ENCODE measurements at regions not wholly inside any gene's neighbourhood (a gene's known extent, or its start where the extent isn't known, plus 50 kb on each side); places are given as distances from the start of the nearest gene placed in this dataset.

DNA sequence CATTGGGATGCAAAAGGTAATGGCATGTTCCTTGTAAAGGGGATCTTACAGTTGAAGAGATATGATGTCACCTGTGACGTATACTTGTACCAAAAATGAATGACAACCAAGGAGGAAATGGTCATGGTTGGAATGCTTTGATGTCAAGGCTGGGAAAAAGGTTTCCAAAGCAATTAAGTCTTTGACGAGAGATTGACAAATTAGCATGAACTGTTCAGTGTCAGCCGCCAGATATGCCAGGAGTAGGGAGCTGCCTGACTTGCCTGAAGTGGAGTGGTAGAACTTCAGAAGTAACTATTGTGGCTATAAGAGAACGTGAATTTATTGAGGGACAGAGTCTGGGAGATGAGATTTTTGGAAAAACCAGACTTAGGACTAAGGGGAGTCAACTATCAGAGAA, 88.1 kb downstream of the SEPTIN7 start:
- no peak overlapping the region for H3K23ac ChIP-seq (ENCODE audit: insufficient read length, low read depth, low read length)
- no peak for DNase-seq
- peaks cover 0 to 4% of the 10 kb centered on the region in 2 experiments; a peak in 1 of 4 replicates for H3K4me1 Mint-ChIP-seq
- H4K8ac ChIP-seq (replicated peaks; ENCODE audit: insufficient read length, low read depth, low read length): no peak overlapping the region
- H2AFZ ChIP-seq (ENCODE audit: low read length): no peak overlapping the region
- no peak overlapping the region for H2AK5ac ChIP-seq (ENCODE audit: insufficient read length, low read length)
- H3K27ac Mint-ChIP-seq: peak overlapping the region in 1 of 3 experiments; percentile 4; a peak in 3 of 7 replicates
- no peak overlapping the region for H3K14ac ChIP-seq (ENCODE audit: insufficient read depth, low read length)
- no peak overlapping the region for H3K4me3 Mint-ChIP-seq
- TF ChIP-seq, protein P1, sequence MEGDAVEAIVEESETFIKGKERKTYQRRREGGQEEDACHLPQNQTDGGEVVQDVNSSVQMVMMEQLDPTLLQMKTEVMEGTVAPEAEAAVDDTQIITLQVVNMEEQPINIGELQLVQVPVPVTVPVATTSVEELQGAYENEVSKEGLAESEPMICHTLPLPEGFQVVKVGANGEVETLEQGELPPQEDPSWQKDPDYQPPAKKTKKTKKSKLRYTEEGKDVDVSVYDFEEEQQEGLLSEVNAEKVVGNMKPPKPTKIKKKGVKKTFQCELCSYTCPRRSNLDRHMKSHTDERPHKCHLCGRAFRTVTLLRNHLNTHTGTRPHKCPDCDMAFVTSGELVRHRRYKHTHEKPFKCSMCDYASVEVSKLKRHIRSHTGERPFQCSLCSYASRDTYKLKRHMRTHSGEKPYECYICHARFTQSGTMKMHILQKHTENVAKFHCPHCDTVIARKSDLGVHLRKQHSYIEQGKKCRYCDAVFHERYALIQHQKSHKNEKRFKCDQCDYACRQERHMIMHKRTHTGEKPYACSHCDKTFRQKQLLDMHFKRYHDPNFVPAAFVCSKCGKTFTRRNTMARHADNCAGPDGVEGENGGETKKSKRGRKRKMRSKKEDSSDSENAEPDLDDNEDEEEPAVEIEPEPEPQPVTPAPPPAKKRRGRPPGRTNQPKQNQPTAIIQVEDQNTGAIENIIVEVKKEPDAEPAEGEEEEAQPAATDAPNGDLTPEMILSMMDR (conservative IDR thresholded peaks at IDR 0.05): no peak
- H3K36me3 Mint-ChIP-seq (ENCODE audit: insufficient read depth in 1 of 3, low read depth in 3 of 3): peaks cover 14 to 38% (median 30%) of the 10 kb centered on the region in 3 experiments; a peak in 5 of 7 replicates
- no peak overlapping the region for H3K56ac ChIP-seq (ENCODE audit: insufficient read length, low read depth, low read length)
- H3K4me1 ChIP-seq (ENCODE audit: insufficient read depth, low read length): no peaks in the 10 kb centered on the region
- H2BK15ac ChIP-seq (ENCODE audit: low read depth, low read length): no peak overlapping the region
- no peak overlapping the region for H3K18ac ChIP-seq (ENCODE audit: insufficient read length, low read depth, low read length)
- no peak overlapping the region for H2BK120ac ChIP-seq (ENCODE audit: low read depth, low read length, poor library complexity, severe bottlenecking)
- H3K27me3 Mint-ChIP-seq (ENCODE audit: low read depth): no peaks in the 10 kb centered on the region
- no peak overlapping the region for H2BK5ac ChIP-seq (ENCODE audit: insufficient read length, low read length)
- no peaks in the 10 kb centered on the region for H3K79me1 ChIP-seq (ENCODE audit: insufficient read depth, low read depth, low read length, poor library complexity, severe bottlenecking)
- no peak overlapping the region for H4K91ac ChIP-seq (ENCODE audit: insufficient read length, low read depth, low read length)
- H3K27me3 ChIP-seq (ENCODE audit: insufficient read depth, low read length): no peaks in the 10 kb centered on the region
- no peak overlapping the region for H4K5ac ChIP-seq (ENCODE audit: insufficient read length, low read depth, low read length)
- H3K23me2 ChIP-seq (ENCODE audit: insufficient read length, low read depth, low read length, poor library complexity, severe bottlenecking): no peaks in the 10 kb centered on the region
- WGBS (ENCODE audit: extremely low coverage, insufficient read length, low lambda C conversion rate): no CpG with 5 or more reads among the region's 4 CpGs
- no peak overlapping the region for H3K4me2 ChIP-seq (ENCODE audit: insufficient read depth, insufficient read length, low read length)
- no peak overlapping the region for H3K9ac ChIP-seq (ENCODE audit: extremely low read depth, insufficient read length, low read length)
- no peak overlapping the region for H2BK12ac ChIP-seq (ENCODE audit: insufficient read length, low read depth, low read length)
- no peak overlapping the region for H2BK20ac ChIP-seq (ENCODE audit: low read depth, low read length, poor library complexity, severe bottlenecking)
- no peak overlapping the region for H3T11ph ChIP-seq (ENCODE audit: low read length)
- no peaks in the 10 kb centered on the region for H4K20me1 ChIP-seq (ENCODE audit: control insufficient read depth, insufficient read depth, insufficient read length)
- H3K9me3 Mint-ChIP-seq: no peaks in the 10 kb centered on the region
- H3K79me2 ChIP-seq (ENCODE audit: insufficient read depth, low read length): no peaks in the 10 kb centered on the region
- no peak overlapping the region for H3K4ac ChIP-seq (ENCODE audit: low read depth, low read length)
- no peak overlapping the region for H3K27ac ChIP-seq (ENCODE audit: insufficient read length, low read depth, low read length)
- no peaks in the 10 kb centered on the region for H3K9me3 ChIP-seq (ENCODE audit: control insufficient read depth, low read depth, low read length)
